ENCODE measurements at regions not wholly inside any gene's neighbourhood (a gene's known extent, or its start where the extent isn't known, plus 50 kb on each side); places are given as distances from the start of the nearest gene placed in this dataset.

DNA sequence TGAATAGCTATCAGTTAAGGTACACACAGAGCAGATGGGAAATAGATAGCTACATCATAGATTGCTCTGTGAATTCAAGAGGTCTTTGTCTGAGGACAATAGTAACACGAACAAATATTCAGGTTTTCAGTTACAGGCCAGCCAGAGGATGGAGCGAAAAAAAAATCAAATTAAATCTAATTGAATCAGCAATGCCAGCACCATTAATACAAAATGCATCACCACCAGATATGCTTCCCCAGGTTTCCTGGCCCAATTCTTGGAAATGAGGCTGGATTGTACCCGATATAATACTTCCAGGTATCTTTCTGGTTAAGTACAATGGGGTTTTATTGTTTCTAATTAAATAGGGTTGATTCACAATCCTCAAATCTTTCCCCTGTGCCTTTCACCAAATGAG, 975.8 kb upstream of the AUTS2 start:
- TF ChIP-seq CTCF (IDR thresholded peaks at IDR 0.05) (no peak), POLR2A (IDR thresholded peaks at IDR 0.05) (no peak), EP300 (IDR thresholded peaks at IDR 0.05) (no peak), POLR2AphosphoS5 (IDR thresholded peaks at IDR 0.05) (no peak)
